Prostate gland (tissue), 2 donors: ENCODE measurements at regions not wholly inside any gene's neighbourhood (a gene's known extent, or its start where the extent isn't known, plus 50 kb on each side); places are given as distances from the start of the nearest gene placed in this dataset.

Experiments
- POLR2A ChIP-seq: fragments of 450-650 bp; IDR thresholded peaks from one replicate; pipeline ENCODE4 v1.6.1; 2016; ENCODE audit warnings: antibody characterized with exemption, mild to moderate bottlenecking
- TF ChIP-seq, protein P1 (sequence below), 4 experiments: fragments of 200-600 bp in 2 of 4; fragments of 450-650 bp in 2 of 4; sonication (generic) in 2 of 4; IDR thresholded peaks; 1 replicate in 3 of 4; 2 replicates in 1 of 4; pipeline ENCODE4 v1.5.1; 2016 to 2019; ENCODE audit warnings: antibody characterized with exemption in 4 of 4, mild to moderate bottlenecking in 2 of 4, moderate library complexity in 2 of 4

GRCh38 chr10:107427016-107427415, 262.5 kb upstream of the SORCS1 start:
- TF ChIP-seq, protein P1, sequence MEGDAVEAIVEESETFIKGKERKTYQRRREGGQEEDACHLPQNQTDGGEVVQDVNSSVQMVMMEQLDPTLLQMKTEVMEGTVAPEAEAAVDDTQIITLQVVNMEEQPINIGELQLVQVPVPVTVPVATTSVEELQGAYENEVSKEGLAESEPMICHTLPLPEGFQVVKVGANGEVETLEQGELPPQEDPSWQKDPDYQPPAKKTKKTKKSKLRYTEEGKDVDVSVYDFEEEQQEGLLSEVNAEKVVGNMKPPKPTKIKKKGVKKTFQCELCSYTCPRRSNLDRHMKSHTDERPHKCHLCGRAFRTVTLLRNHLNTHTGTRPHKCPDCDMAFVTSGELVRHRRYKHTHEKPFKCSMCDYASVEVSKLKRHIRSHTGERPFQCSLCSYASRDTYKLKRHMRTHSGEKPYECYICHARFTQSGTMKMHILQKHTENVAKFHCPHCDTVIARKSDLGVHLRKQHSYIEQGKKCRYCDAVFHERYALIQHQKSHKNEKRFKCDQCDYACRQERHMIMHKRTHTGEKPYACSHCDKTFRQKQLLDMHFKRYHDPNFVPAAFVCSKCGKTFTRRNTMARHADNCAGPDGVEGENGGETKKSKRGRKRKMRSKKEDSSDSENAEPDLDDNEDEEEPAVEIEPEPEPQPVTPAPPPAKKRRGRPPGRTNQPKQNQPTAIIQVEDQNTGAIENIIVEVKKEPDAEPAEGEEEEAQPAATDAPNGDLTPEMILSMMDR (IDR thresholded peaks at IDR 0.05): no peak
- no peak for TF ChIP-seq POLR2A
